ENCODE measurements at regions not wholly inside any gene's neighbourhood (a gene's known extent, or its start where the extent isn't known, plus 50 kb on each side); places are given as distances from the start of the nearest gene placed in this dataset.

DNA sequence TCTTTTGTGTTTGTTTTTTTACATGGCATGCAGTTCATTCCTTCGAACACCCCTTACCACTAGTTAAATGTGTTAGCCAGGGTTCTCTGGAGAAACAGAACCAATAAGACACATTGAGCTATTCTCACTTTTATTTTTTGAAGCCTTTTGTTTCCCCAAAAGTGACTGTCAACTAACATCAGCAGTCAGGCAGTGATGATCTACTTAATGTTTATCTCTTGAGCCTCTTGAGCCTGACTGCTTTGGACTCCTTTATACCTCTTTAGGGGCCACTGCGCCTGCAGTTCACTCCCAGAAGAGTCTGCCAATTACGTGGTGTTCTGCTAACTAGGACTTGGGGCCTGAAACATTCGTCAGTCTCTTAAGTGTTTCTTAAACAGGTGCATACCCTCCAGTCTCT, 163.7 kb upstream of the FLRT2 start:
- no peaks in the 10 kb centered on the region for H3K27me3 ChIP-seq
- DNase-seq, result no peak
- H3K9me3 ChIP-seq, result no peaks in the 10 kb centered on the region
- WGBS, 3 donors, result 86 to 93% (median 89%) methylated on average over 4 of the region's 4 CpGs
- H3K27ac ChIP-seq, result no peak overlapping the region
- peaks cover 2% of the 10 kb centered on the region for H3K4me1 ChIP-seq (ENCODE audit: insufficient read depth)
- intact Hi-C loops (cut with DNase I), result no loop called here
- no peak for TF ChIP-seq EP300 (IDR thresholded peaks at IDR 0.05)
- TF ChIP-seq, protein P1, sequence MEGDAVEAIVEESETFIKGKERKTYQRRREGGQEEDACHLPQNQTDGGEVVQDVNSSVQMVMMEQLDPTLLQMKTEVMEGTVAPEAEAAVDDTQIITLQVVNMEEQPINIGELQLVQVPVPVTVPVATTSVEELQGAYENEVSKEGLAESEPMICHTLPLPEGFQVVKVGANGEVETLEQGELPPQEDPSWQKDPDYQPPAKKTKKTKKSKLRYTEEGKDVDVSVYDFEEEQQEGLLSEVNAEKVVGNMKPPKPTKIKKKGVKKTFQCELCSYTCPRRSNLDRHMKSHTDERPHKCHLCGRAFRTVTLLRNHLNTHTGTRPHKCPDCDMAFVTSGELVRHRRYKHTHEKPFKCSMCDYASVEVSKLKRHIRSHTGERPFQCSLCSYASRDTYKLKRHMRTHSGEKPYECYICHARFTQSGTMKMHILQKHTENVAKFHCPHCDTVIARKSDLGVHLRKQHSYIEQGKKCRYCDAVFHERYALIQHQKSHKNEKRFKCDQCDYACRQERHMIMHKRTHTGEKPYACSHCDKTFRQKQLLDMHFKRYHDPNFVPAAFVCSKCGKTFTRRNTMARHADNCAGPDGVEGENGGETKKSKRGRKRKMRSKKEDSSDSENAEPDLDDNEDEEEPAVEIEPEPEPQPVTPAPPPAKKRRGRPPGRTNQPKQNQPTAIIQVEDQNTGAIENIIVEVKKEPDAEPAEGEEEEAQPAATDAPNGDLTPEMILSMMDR (IDR thresholded peaks at IDR 0.05), result no peak
- no peak for TF ChIP-seq POLR2A (IDR thresholded peaks at IDR 0.05)
- H3K4me3 ChIP-seq, result no peak overlapping the region
- H3K36me3 ChIP-seq, result no peaks in the 10 kb centered on the region

DNA sequence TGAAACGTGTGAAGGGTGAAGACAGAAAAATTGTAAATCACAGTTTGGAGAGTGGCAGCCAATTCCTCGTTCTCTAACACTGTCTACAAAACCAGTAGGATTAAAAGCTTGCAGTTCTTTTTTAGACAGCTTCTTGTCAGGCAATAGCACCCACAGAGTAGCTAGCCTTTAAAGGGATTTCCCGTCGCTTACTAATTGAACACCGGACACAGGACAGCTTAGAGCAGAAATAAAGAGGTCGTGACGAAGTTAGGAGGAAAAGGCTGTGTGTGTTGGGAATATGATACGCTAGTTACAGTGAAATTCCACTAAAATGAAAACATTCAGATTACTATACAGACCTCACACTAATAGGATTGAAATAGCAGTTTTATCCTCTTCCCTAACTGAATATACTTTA, 149.1 kb upstream of the FLRT2 start:
- no peak for TF ChIP-seq EP300 (IDR thresholded peaks at IDR 0.05)
- TF ChIP-seq POLR2A (IDR thresholded peaks at IDR 0.05), result no peak
- TF ChIP-seq, protein P1 (IDR thresholded peaks at IDR 0.05), result no peak
- no peaks in the 10 kb centered on the region for H3K27me3 ChIP-seq
- H3K9me3 ChIP-seq, result no peaks in the 10 kb centered on the region
- H3K36me3 ChIP-seq, result no peaks in the 10 kb centered on the region
- H3K27ac ChIP-seq, result no peak overlapping the region
- DNase-seq, result no peak
- intact Hi-C loops (cut with DNase I), result no loop called here
- 5 to 32% (median 10%) methylated on average over 8 of the region's 8 CpGs for WGBS, 3 donors
- H3K4me3 ChIP-seq, result no peak overlapping the region
- no peaks in the 10 kb centered on the region for H3K4me1 ChIP-seq (ENCODE audit: insufficient read depth)

DNA sequence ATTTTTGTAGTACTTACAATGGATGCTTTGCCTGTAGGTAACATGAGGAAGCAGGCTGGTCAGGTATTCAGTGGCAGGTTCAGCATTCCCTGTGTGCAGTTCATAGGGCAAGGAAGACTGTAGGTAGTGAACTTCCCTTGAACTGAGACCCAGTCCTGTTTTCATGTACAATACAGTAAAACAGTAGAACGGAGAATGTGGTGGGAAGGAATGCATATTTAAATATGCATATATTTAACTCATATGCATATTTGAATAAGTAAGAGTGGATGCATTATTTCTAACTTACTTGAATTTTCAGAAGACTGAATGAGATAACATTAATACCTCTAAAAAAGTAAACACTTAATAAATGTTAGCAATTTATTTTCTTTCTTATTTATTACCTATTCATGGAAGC, 147.6 kb upstream of the FLRT2 start:
- Histone ChIP-seq H3K27me3 (no peaks in the 10 kb centered on the region), H3K4me3 (no peak overlapping the region), H3K27ac (no peak overlapping the region), H3K36me3 (no peaks in the 10 kb centered on the region), H3K4me1 (ENCODE audit: insufficient read depth) (no peaks in the 10 kb centered on the region), H3K9me3 (no peaks in the 10 kb centered on the region)
- intact Hi-C loops (cut with DNase I), result no loop called here
- WGBS, 3 donors, result 94 to 100% (median 96%) methylated on average over 1 of the region's 1 CpG
- DNase-seq, result no peak
- TF ChIP-seq EP300 (IDR thresholded peaks at IDR 0.05) (no peak), POLR2A (IDR thresholded peaks at IDR 0.05) (no peak)
- TF ChIP-seq, protein P1 (IDR thresholded peaks at IDR 0.05), result no peak

DNA sequence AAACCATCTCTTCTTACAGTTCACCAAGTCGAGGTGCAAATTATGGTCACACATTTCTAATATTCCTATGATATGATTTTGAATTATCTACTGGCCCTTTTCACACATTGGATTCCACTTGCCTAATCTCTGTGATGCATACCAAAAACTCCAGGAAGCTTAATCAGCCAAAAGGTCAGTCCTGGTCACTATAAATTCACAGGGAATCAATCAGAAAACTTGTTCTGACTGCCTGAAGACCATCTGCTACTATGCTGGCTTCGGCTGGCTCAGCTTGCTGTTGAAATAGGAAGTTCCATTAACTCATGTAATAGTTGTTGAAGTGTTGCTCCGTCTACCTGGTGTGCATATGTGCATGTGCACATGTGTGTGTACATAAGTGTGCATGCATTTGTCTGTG, 142.8 kb upstream of the FLRT2 start:
- Histone ChIP-seq H3K4me1 (ENCODE audit: insufficient read depth) (no peaks in the 10 kb centered on the region), H3K27me3 (no peaks in the 10 kb centered on the region), H3K27ac (no peak overlapping the region), H3K9me3 (no peaks in the 10 kb centered on the region), H3K4me3 (no peak overlapping the region), H3K36me3 (no peaks in the 10 kb centered on the region)
- no peak for TF ChIP-seq EP300 (IDR thresholded peaks at IDR 0.05)
- TF ChIP-seq, protein P1 (IDR thresholded peaks at IDR 0.05), result no peak
- no peak for TF ChIP-seq POLR2A (IDR thresholded peaks at IDR 0.05)
- intact Hi-C loops (cut with DNase I), result no loop called here
- WGBS, 3 donors, result 83 to 89% (median 87%) methylated on average over 3 of the region's 3 CpGs
- no peak for DNase-seq

DNA sequence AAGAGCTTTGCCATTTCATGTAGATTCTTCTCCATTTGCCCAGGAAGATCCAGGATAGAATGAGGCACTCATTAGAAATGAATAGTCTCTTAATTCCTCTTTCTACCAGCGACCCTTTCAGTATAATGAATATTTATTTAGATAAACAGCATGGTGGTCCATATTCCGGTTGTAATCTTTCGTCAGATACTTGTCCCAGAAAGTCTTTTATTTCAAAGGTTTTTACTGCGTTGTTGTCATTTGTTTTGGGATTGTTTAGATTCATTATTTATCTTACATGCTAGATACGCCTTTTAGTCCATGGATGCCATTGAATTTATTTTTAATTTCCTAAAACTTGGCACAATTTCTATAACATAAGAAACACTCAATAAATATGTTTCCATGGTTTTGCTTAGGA, 139.7 kb upstream of the FLRT2 start:
- Histone ChIP-seq H3K9me3 (no peaks in the 10 kb centered on the region), H3K36me3 (no peaks in the 10 kb centered on the region), H3K27me3 (no peaks in the 10 kb centered on the region), H3K4me1 (ENCODE audit: insufficient read depth) (no peaks in the 10 kb centered on the region), H3K27ac (no peak overlapping the region), H3K4me3 (no peak overlapping the region)
- TF ChIP-seq POLR2A (IDR thresholded peaks at IDR 0.05) (no peak), EP300 (IDR thresholded peaks at IDR 0.05) (no peak)
- TF ChIP-seq, protein P1 (IDR thresholded peaks at IDR 0.05), result no peak
- intact Hi-C loops (cut with DNase I), result no loop called here
- DNase-seq, result no peak
- 27 to 55% (median 42%) methylated on average over 5 of the region's 5 CpGs for WGBS, 3 donors

Data from ovary (tissue), 7 donors.